ENCODE measurements at regions not wholly inside any gene's neighbourhood (a gene's known extent, or its start where the extent isn't known, plus 50 kb on each side); places are given as distances from the start of the nearest gene placed in this dataset.

- no peak for TF ChIP-seq CTCF (IDR thresholded peaks at IDR 0.05; ENCODE audit: poor library complexity, severe bottlenecking)
- Histone ChIP-seq H3K4me3 (ENCODE audit: severe bottlenecking) (no peak overlapping the region), H3K4me1 (ENCODE audit: insufficient read depth, poor library complexity, severe bottlenecking) (no peaks in the 10 kb centered on the region), H3K27ac (ENCODE audit: poor library complexity, severe bottlenecking) (no peak overlapping the region), H3K36me3 (ENCODE audit: low read depth) (no peaks in the 10 kb centered on the region), H3K27me3 (ENCODE audit: insufficient read depth, poor library complexity, severe bottlenecking) (no peaks in the 10 kb centered on the region), H3K9me3 (ENCODE audit: severe bottlenecking) (no peaks in the 10 kb centered on the region)
- DNase-seq (ENCODE audit: low spot score) (no peak), ATAC-seq (ENCODE audit: low read depth) (no peak)
Observed at GRCh38 chr10:131531265-131532190, 220.0 kb upstream of the TCERG1L start.

- Histone ChIP-seq H3K4me1 (ENCODE audit: insufficient read depth, poor library complexity, severe bottlenecking) (no peaks in the 10 kb centered on the region), H3K9me3 (ENCODE audit: severe bottlenecking) (no peaks in the 10 kb centered on the region), H3K4me3 (ENCODE audit: severe bottlenecking) (no peak overlapping the region), H3K27ac (ENCODE audit: poor library complexity, severe bottlenecking) (no peak overlapping the region), H3K27me3 (ENCODE audit: insufficient read depth, poor library complexity, severe bottlenecking) (no peaks in the 10 kb centered on the region), H3K36me3 (ENCODE audit: low read depth) (no peaks in the 10 kb centered on the region)
- ATAC-seq (ENCODE audit: low read depth) (no peak), DNase-seq (ENCODE audit: low spot score) (no peak)
- TF ChIP-seq CTCF (IDR thresholded peaks at IDR 0.05; ENCODE audit: poor library complexity, severe bottlenecking) = no peak
Observed at GRCh38 chr10:131532291-131532690, 220.8 kb upstream of the TCERG1L start.

GRCh38 chr10:131532745-131533341 is 221.3 kb upstream of the TCERG1L start:
- no peak for TF ChIP-seq CTCF (IDR thresholded peaks at IDR 0.05; ENCODE audit: poor library complexity, severe bottlenecking)
- Histone ChIP-seq H3K9me3 (ENCODE audit: severe bottlenecking) (no peaks in the 10 kb centered on the region), H3K4me3 (ENCODE audit: severe bottlenecking) (no peak overlapping the region), H3K27me3 (ENCODE audit: insufficient read depth, poor library complexity, severe bottlenecking) (no peaks in the 10 kb centered on the region), H3K27ac (ENCODE audit: poor library complexity, severe bottlenecking) (no peak overlapping the region), H3K4me1 (ENCODE audit: insufficient read depth, poor library complexity, severe bottlenecking) (no peaks in the 10 kb centered on the region), H3K36me3 (ENCODE audit: low read depth) (no peaks in the 10 kb centered on the region)
- DNase-seq (ENCODE audit: low spot score) = no peak
- no peak for ATAC-seq (ENCODE audit: low read depth)

- TF ChIP-seq CTCF (IDR thresholded peaks at IDR 0.05; ENCODE audit: poor library complexity, severe bottlenecking) = no peak
- Histone ChIP-seq H3K9me3 (ENCODE audit: severe bottlenecking) (no peaks in the 10 kb centered on the region), H3K4me1 (ENCODE audit: insufficient read depth, poor library complexity, severe bottlenecking) (no peaks in the 10 kb centered on the region), H3K27ac (ENCODE audit: poor library complexity, severe bottlenecking) (no peak overlapping the region), H3K4me3 (ENCODE audit: severe bottlenecking) (no peak overlapping the region), H3K27me3 (ENCODE audit: insufficient read depth, poor library complexity, severe bottlenecking) (peaks cover 2% of the 10 kb centered on the region), H3K36me3 (ENCODE audit: low read depth) (no peaks in the 10 kb centered on the region)
- ATAC-seq (ENCODE audit: low read depth) = peak; percentile 61; the same call in 2 of the 3 replicates
- DNase-seq (ENCODE audit: low spot score) = no peak
Observed at GRCh38 chr10:131533846-131534526, 222.5 kb upstream of the TCERG1L start.
